ENCODE measurements at regions not wholly inside any gene's neighbourhood (a gene's known extent, or its start where the extent isn't known, plus 50 kb on each side); places are given as distances from the start of the nearest gene placed in this dataset.

DNA sequence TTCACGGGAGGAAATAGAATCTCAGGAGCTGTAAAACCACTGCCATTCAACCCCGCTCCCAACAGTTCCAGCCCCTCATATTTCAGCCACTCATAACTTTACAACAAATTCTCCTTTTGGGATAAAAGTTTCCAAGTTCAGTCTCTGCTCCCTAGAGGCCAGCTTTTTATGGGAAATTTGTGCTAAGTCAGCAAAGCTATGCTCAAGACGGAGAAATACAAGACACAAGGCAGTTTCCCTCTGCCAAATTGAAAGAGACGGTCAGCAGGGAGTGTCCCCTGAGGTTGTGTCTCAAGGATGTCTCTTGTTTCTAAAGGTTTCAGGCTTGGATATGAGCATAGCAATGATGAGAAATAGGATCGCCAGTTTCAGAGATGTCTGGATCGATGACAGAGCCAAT is 608.6 kb downstream of the CCDC171 start:
- TF ChIP-seq, protein P1, sequence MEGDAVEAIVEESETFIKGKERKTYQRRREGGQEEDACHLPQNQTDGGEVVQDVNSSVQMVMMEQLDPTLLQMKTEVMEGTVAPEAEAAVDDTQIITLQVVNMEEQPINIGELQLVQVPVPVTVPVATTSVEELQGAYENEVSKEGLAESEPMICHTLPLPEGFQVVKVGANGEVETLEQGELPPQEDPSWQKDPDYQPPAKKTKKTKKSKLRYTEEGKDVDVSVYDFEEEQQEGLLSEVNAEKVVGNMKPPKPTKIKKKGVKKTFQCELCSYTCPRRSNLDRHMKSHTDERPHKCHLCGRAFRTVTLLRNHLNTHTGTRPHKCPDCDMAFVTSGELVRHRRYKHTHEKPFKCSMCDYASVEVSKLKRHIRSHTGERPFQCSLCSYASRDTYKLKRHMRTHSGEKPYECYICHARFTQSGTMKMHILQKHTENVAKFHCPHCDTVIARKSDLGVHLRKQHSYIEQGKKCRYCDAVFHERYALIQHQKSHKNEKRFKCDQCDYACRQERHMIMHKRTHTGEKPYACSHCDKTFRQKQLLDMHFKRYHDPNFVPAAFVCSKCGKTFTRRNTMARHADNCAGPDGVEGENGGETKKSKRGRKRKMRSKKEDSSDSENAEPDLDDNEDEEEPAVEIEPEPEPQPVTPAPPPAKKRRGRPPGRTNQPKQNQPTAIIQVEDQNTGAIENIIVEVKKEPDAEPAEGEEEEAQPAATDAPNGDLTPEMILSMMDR (conservative IDR thresholded peaks at IDR 0.05): no peak
- no peak for TF ChIP-seq EZH2 (IDR thresholded peaks at IDR 0.05; ENCODE audit: low read depth)
